HAP-1 (cell line): ENCODE measurements at regions not wholly inside any gene's neighbourhood (a gene's known extent, or its start where the extent isn't known, plus 50 kb on each side); places are given as distances from the start of the nearest gene placed in this dataset.
"Not testable (repeated sequence)": the region's sequence is repeated elsewhere in the genome, so short reads cannot be mapped to it uniquely, and the experiment has no call there.

Experiments
- DNase-seq, 2 experiments: peaks; one replicate each; pipeline ENCODE4 v3.0.0-alpha.2; 2016 to 2020; ENCODE audit warnings: low spot score in 2 of 2
- H3K27me3 ChIP-seq: fragments of 250-450 bp; sonication (Bioruptor Pico); 2 replicates; pipeline ENCODE4 v1.5.1; 2020; ENCODE audit warnings: low read depth, mild to moderate bottlenecking, moderate library complexity
- H3K36me3 ChIP-seq: fragments of 250-450 bp; sonication (Bioruptor Pico); replicated peaks from 2 replicates; pipeline ENCODE4 v1.5.1; 2020; ENCODE audit warnings: mild to moderate bottlenecking
- H3K4me1 ChIP-seq: fragments of 250-450 bp; sonication (Bioruptor Pico); 2 replicates; pipeline ENCODE4 v1.5.1; 2020; ENCODE audit warnings: mild to moderate bottlenecking
- H3K4me3 ChIP-seq: fragments of 250-450 bp; sonication (Bioruptor Pico); 2 replicates; pipeline ENCODE4 v1.5.1; 2020; ENCODE audit warnings: mild to moderate bottlenecking, moderate library complexity
- H3K9me3 ChIP-seq: fragments of 250-450 bp; sonication (Bioruptor Pico); 2 replicates; pipeline ENCODE4 v1.5.1; 2020; ENCODE audit warnings: mild to moderate bottlenecking, moderate library complexity
- in situ Hi-C: fragments of 300-500 bp; cut with MboI; formaldehyde crosslinking; loops from 3 replicates; pipeline ENCODE4 v1.14.3; 2020; ENCODE audit warnings: low sequenced_read_pairs, inconsistent platforms, mixed read lengths

DNA sequence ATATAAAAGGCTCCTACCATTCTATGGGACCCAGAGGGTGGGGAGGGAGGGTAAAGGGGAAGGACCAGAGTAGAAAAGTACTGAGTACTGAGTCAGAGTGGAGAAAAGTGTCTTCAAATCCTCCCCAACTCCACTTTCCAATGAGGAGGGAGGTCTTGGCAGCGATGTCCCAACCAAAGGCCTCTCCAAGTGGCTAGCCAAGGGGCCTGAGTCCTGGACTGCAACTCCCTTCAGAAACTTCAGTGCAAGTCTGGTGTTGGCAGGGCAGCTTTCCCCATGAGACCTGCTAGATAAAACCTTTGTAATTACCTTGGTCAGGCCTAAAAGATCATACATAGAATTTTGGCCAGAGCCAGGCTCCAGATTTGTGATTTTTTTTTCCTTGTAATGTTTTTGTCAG lies 111.3 kb upstream of the TNPO1 start:
- Histone ChIP-seq H3K4me1 (no peaks in the 10 kb centered on the region), H3K9me3 (no peaks in the 10 kb centered on the region), H3K4me3 (no peak overlapping the region), H3K27me3 (no peaks in the 10 kb centered on the region), H3K36me3 (no peaks in the 10 kb centered on the region)
- no peak for DNase-seq
- in situ Hi-C loops = no loop called here

DNA sequence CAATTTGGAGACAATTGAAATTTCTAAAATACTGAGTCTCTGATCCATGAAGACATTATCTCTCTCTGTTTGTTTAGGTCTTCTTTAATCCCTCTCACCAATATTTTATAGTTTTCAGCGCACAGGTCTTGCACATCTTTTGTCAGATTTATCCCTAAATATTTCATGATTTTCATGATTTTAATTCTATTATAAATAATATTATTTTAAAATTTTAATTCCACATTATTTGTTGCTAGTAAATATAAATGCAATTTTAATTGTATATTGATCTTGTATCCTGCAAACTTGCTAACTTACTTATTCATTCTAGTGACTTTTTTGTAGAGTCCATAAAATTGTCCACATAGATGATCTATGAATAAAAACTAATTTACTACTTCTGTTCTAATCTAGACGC lies 112.6 kb upstream of the TNPO1 start:
- Histone ChIP-seq H3K36me3 (no peaks in the 10 kb centered on the region), H3K4me1 (no peaks in the 10 kb centered on the region), H3K4me3 (no peak overlapping the region), H3K27me3 (no peaks in the 10 kb centered on the region), H3K9me3 (no peaks in the 10 kb centered on the region)
- in situ Hi-C loops = no loop called here
- no peak for DNase-seq

DNA sequence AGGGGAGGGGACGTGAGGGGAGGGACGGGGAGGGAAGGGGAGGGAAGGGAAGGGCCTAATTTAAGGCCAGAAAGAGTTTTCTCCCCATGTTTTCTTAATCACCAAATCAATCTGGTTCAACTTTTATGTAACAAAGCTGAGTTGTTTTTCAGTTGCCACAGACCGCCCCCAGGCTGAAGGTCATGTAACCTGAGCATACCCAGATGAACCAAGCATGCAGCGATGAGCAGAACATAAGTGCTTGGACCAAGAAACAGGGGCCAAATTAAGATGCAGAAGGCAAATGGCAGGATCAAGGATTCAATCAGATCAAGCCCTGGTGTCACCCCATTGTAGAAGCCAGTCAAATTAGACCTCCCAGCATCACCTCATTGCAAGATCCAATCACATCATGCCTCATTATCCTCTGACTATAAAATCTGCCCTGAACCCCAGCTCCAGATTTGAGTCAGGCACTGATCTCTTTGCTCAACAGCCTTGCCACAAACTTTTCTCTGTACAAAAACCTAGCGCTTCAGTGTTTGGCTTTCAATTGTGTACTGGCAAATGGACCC lies 113.5 kb upstream of the TNPO1 start:
- Histone ChIP-seq H3K27me3 (no peaks in the 10 kb centered on the region), H3K9me3 (no peaks in the 10 kb centered on the region), H3K4me1 (no peaks in the 10 kb centered on the region), H3K36me3 (no peaks in the 10 kb centered on the region), H3K4me3 (no peak overlapping the region)
- DNase-seq = no peak
- in situ Hi-C loops = no loop called here

DNA sequence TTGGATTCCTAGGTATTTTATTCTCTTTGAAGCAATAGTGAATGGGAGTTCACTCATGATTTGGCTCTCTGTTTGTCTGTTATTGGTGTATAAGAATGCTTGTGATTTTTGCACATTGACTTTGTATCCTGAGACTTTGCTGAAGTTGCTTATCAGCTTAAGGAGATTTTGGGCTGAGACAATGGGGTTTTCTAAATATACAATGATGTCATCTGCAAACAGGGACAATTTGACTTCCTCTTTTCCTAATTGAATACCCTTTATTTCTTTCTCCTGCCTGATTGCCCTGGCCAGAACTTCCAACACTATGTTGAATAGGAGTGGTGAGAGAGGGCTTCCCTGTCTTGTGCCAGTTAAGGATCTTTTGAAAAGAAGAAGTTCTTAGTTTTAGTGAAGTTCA lies 114.4 kb upstream of the TNPO1 start:
- H3K4me1 ChIP-seq, H3K4me3 ChIP-seq, H3K9me3 ChIP-seq, in situ Hi-C loops, DNase-seq, H3K27me3 ChIP-seq, H3K36me3 ChIP-seq: not testable (repeated sequence)

DNA sequence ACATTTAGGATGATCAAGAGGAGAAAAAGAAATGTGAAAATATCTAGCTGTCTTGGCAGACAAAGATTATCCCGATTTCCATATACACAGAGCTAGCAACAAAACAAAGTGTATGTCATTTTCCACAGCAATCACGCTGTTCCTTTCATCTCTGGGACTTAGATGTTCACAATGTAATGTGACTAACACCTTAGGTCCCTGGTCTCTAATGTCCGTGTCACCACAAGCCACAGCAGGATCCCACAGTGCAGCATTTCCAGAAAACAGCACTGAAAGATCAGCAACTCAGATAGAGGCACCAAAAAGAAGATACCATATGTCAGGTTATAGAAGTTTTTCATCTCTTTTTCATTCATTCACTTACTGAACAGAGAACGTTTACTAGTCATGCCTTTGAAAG lies 118.0 kb upstream of the TNPO1 start:
- in situ Hi-C loops = no loop called here
- Histone ChIP-seq H3K27me3 (peaks cover 8% of the 10 kb centered on the region), H3K9me3 (no peaks in the 10 kb centered on the region), H3K4me1 (no peaks in the 10 kb centered on the region), H3K4me3 (no peak overlapping the region), H3K36me3 (no peaks in the 10 kb centered on the region)
- no peak for DNase-seq

DNA sequence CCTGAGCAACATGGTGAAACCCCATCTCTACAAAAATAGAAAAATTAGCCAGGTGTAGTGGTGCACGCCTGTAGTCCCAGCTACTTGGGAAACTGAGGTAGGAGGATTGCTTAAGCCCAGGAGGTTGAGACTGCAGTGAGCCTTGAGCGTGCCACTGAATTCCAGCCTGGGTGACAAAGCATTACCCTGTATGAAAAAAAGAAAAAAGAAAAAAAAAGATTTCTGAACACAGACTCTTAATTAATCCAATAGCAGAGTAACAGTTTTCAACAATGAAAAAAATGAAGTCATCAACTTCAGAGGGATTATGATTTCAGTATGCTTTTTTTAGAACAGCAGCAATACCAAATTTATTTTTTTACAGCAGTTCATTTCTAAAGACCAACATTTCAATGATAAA lies 118.8 kb upstream of the TNPO1 start:
- Histone ChIP-seq H3K36me3 (no peaks in the 10 kb centered on the region), H3K9me3 (no peaks in the 10 kb centered on the region), H3K27me3 (peaks cover 17% of the 10 kb centered on the region), H3K4me3 (no peak overlapping the region), H3K4me1 (no peaks in the 10 kb centered on the region)
- in situ Hi-C loops = no loop called here
- no peak for DNase-seq

DNA sequence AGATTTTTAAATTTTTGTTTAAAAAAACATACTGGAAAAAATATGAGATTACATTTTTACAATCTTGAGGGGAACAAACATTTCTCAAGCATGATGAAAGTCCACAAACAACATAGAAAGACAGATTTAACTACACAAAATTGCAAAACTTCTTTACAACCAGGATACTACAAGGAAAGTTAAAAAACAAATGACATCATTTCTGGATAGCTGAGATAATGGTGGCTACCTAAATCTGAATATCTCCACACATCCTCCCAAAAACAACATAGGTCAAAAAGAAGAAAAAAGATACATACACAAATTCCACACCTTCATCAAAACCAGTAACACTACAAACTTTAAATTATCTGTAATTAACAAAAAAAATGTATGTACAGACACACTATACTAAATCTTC lies 120.8 kb upstream of the TNPO1 start:
- Histone ChIP-seq H3K4me3 (no peak overlapping the region), H3K27me3 (peaks cover 25% of the 10 kb centered on the region), H3K36me3 (no peaks in the 10 kb centered on the region), H3K9me3 (no peaks in the 10 kb centered on the region), H3K4me1 (no peaks in the 10 kb centered on the region)
- no peak for DNase-seq
- in situ Hi-C loops = no loop called here

DNA sequence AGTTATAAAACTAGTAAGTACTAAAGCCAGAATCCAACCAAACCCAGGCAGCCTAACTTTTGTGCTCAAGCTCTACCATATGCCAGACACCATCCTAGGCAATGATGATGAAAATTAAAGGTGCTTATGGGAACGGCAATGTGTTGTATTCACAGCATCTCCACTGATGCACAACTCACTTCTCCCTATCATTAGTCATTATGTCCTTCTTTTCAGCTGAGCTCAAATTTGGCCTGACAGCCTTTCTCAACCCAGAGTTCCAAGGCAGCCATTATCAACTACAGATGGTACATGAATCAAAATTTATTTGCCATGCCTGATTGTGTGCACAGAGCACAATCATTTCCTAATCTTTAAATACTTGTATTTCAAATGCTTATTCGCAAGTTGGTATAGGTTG lies 121.6 kb upstream of the TNPO1 start:
- no peak for DNase-seq
- H3K9me3 ChIP-seq = no peaks in the 10 kb centered on the region
- no peaks in the 10 kb centered on the region for H3K4me1 ChIP-seq
- in situ Hi-C loops = no loop called here
- no peak overlapping the region for H3K4me3 ChIP-seq
- no peaks in the 10 kb centered on the region for H3K36me3 ChIP-seq
- peaks cover 25% of the 10 kb centered on the region for H3K27me3 ChIP-seq

DNA sequence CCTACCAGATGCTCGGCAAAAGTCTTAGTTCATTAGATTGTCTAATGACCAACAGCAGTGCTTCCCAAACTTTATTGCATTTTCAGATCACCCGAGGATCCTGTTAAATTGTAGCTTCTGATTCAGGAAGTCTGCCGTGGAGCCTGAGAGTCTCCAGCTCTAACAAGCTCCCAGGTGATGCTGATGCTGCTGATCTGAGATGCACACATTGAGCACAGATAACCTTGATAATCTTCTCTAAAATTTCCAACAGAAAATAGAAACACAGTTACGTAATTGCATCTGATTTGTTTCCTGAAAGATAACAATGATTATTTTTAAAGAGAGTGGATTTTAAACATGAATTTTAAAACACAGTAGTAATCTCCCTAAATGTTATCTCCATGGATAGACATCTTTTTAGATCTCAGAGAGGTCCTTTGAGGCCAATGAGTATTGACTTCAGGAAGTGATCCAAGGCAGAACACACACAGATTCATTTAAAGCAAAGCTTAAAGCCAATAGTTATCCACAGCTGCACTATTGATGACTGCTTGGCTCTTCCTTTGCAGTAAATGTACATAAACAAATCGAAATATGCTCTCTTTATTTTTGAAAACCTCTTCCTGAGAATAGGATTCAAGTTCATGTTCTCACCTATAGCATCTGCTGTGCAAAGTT lies 122.8 kb upstream of the TNPO1 start:
- H3K36me3 ChIP-seq = no peaks in the 10 kb centered on the region
- H3K9me3 ChIP-seq = no peaks in the 10 kb centered on the region
- in situ Hi-C loops = no loop called here
- H3K27me3 ChIP-seq = peaks cover 27% of the 10 kb centered on the region
- H3K4me1 ChIP-seq = no peaks in the 10 kb centered on the region
- H3K4me3 ChIP-seq = no peak overlapping the region
- no peak for DNase-seq

DNA sequence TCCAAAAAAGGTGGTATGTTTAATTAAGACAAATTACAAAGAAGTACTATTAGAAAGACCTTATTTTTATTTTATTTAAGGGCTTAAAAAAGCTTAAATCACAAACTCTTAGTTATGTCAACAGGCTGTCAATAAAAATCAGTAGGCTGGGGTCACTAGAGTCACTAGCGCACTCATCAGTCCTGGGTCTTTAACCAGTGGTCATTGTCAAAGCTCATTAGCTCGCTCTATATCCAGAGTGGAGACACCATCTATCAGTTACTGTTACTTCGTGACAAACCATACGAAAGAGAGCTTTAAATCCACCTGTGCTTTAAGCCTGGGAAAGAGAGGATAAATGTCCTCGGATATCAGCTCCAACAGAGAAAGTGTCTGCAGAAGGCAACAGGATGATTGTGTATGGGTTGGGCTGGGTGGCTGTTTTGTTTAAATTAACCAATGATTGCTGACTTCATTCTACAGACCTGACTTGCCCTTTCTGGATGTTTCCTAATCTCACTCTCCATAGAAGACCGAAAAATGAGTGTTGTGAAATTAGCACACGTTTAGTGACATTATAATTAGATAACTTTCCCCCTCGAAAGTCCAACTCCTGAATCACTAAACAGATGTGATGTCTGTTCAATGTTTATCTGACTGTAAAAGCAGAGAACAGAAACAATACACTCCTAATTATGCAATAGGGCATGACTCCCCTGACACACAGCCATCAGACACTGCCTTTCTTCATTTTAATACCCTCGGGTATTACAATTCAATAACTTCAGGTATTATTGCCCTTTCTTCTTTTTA lies 123.6 kb upstream of the TNPO1 start:
- Histone ChIP-seq H3K9me3 (no peaks in the 10 kb centered on the region), H3K4me1 (no peaks in the 10 kb centered on the region), H3K27me3 (peaks cover 27% of the 10 kb centered on the region), H3K36me3 (no peaks in the 10 kb centered on the region), H3K4me3 (no peak overlapping the region)
- in situ Hi-C loops = no loop called here
- DNase-seq = no peak

DNA sequence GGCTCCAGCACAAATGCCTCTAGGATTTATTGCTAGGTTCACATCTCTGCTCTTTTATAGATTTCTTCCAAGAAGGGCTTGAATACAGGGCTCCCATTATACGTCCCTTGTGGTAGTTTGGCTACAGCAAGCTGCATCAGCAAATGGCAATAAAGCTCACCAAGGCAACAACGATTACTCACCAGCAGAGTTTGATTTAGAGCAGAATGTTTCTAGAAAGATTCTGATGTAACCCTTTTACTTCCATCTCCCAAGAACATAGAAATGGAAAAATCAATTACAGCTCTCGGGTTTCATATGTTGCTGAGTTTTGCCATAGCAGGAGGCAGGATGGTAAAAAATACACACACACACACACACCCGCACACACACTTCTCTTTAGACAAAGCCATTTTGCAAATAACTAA lies 124.2 kb upstream of the TNPO1 start:
- no peak overlapping the region for H3K4me3 ChIP-seq
- H3K36me3 ChIP-seq = no peaks in the 10 kb centered on the region
- H3K4me1 ChIP-seq = no peaks in the 10 kb centered on the region
- H3K9me3 ChIP-seq = no peaks in the 10 kb centered on the region
- in situ Hi-C loops = no loop called here
- peaks cover 27% of the 10 kb centered on the region for H3K27me3 ChIP-seq
- no peak for DNase-seq

DNA sequence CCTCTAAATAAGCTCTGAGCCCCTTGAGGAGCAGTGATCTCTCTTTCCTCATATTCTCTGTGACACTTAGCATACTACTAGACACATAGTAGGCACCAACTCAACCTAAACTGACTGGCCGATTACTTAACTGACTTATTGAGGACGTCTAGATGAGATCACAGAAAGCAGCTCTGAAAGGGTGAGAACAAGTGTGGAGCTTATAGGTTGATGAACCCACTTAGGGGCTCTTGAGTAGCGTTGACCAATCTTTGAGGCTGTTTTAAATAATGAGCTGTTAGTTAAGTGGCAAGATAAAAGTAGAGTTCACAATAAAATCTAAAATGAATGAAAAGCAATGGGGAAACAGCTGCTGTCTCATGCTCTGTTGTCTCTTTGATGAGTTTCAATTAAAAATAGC lies 124.7 kb upstream of the TNPO1 start:
- H3K4me3 ChIP-seq = no peak overlapping the region
- in situ Hi-C loops = no loop called here
- H3K27me3 ChIP-seq = peaks cover 27% of the 10 kb centered on the region
- no peaks in the 10 kb centered on the region for H3K36me3 ChIP-seq
- H3K9me3 ChIP-seq = no peaks in the 10 kb centered on the region
- no peaks in the 10 kb centered on the region for H3K4me1 ChIP-seq
- no peak for DNase-seq

DNA sequence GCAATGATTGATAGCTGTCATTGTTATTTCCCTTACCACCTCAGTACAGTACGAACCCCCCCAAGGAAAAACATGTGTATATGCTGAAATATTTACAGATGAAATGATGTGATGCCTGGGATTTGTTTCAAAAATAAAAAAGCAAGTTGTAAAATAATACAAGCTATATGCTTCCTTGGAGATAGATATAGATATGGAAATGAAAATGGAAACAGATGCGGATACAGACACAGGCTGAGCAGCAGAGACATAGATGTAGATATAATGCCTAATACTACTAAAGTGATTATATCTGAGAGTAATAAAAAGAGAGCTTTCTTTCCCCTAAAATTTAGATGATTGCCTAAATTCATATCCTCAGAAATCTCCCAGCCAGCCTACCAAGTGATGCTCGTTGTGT lies 127.5 kb upstream of the TNPO1 start:
- H3K36me3 ChIP-seq = no peaks in the 10 kb centered on the region
- H3K4me1 ChIP-seq = no peaks in the 10 kb centered on the region
- in situ Hi-C loops = no loop called here
- H3K4me3 ChIP-seq = no peak overlapping the region
- H3K27me3 ChIP-seq = peaks cover 23% of the 10 kb centered on the region
- no peak for DNase-seq
- H3K9me3 ChIP-seq = no peaks in the 10 kb centered on the region

DNA sequence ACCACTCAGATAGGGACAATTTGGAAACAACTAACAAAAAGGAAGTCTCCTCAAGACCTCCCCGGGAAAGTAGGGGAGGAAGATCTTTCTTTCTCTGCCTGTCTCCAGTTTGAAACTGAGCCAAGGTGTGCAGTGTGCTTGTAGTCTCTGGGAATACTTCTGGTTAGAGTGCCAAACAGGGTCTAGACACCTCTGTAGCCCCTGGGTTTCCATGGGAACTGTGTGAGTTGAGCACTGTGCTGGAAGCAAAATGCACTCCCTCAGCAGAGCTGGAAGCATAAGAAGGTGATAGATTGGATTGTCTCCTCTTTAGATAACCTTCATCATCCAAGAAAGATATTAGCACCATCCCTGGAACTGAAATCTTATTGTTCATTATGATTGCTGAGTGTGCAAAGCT lies 129.2 kb upstream of the TNPO1 start:
- in situ Hi-C loops = no loop called here
- Histone ChIP-seq H3K9me3 (no peaks in the 10 kb centered on the region), H3K27me3 (peaks cover 9% of the 10 kb centered on the region; the same call in 1 of the 2 replicates), H3K4me1 (no peaks in the 10 kb centered on the region), H3K4me3 (no peak overlapping the region), H3K36me3 (no peaks in the 10 kb centered on the region)
- DNase-seq = no peak
